HFFc6 (cell line): ENCODE measurements at regions not wholly inside any gene's neighbourhood (a gene's known extent, or its start where the extent isn't known, plus 50 kb on each side); places are given as distances from the start of the nearest gene placed in this dataset.

ENCODE experiments used
- DNase-seq: peaks from one replicate; pipeline ENCODE4 v3.0.0-alpha.2; 2018
- H3K27ac Mint-ChIP-seq: 2 replicates; pipeline ENCODE4 v1.8.0; 2020; ENCODE audit warnings: mild to moderate bottlenecking, mixed read lengths
- H3K27me3 Mint-ChIP-seq: 2 replicates; pipeline ENCODE4 v1.8.0; 2021; ENCODE audit warnings: mild to moderate bottlenecking, moderate library complexity, mixed read lengths; ENCODE audit not compliant: insufficient read depth
- H3K36me3 Mint-ChIP-seq: 2 replicates; pipeline ENCODE4 v1.8.0; 2021; ENCODE audit warnings: low read depth, mixed read lengths
- H3K4me1 Mint-ChIP-seq: 2 replicates; pipeline ENCODE4 v1.8.0; 2020; ENCODE audit warnings: low read depth, mixed read lengths
- H3K4me3 Mint-ChIP-seq: 2 replicates; pipeline ENCODE4 v1.8.0; 2020; ENCODE audit warnings: mild to moderate bottlenecking, moderate library complexity, mixed read lengths
- H3K9me3 Mint-ChIP-seq: 2 replicates; pipeline ENCODE4 v1.8.0; 2020; ENCODE audit warnings: mild to moderate bottlenecking, mixed read lengths
- TF ChIP-seq, protein P1 (sequence below): fragments of 200-600 bp; sonication (generic); IDR thresholded peaks from 2 replicates; pipeline ENCODE4 v1.5.0; 2021; ENCODE audit warnings: antibody characterized with exemption, mild to moderate bottlenecking

GRCh38 chr3:43166406-43166805 is 60.5 kb upstream of the POMGNT2 start:
- H3K9me3 Mint-ChIP-seq = peaks cover 21% of the 10 kb centered on the region
- peaks cover 2% of the 10 kb centered on the region for H3K27me3 Mint-ChIP-seq
- TF ChIP-seq, protein P1, sequence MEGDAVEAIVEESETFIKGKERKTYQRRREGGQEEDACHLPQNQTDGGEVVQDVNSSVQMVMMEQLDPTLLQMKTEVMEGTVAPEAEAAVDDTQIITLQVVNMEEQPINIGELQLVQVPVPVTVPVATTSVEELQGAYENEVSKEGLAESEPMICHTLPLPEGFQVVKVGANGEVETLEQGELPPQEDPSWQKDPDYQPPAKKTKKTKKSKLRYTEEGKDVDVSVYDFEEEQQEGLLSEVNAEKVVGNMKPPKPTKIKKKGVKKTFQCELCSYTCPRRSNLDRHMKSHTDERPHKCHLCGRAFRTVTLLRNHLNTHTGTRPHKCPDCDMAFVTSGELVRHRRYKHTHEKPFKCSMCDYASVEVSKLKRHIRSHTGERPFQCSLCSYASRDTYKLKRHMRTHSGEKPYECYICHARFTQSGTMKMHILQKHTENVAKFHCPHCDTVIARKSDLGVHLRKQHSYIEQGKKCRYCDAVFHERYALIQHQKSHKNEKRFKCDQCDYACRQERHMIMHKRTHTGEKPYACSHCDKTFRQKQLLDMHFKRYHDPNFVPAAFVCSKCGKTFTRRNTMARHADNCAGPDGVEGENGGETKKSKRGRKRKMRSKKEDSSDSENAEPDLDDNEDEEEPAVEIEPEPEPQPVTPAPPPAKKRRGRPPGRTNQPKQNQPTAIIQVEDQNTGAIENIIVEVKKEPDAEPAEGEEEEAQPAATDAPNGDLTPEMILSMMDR = no peak
- peaks cover 42% of the 10 kb centered on the region for H3K4me1 Mint-ChIP-seq
- H3K36me3 Mint-ChIP-seq = peaks cover 22% of the 10 kb centered on the region
- no peak overlapping the region for H3K27ac Mint-ChIP-seq
- H3K4me3 Mint-ChIP-seq = no peak overlapping the region
- no peak for DNase-seq

GRCh38 chr3:43165786-43166185 is 59.9 kb upstream of the POMGNT2 start:
- H3K36me3 Mint-ChIP-seq = peaks cover 22% of the 10 kb centered on the region
- peaks cover 2% of the 10 kb centered on the region for H3K27me3 Mint-ChIP-seq
- no peak overlapping the region for H3K4me3 Mint-ChIP-seq
- DNase-seq = no peak
- TF ChIP-seq, protein P1 = no peak
- H3K9me3 Mint-ChIP-seq = peaks cover 21% of the 10 kb centered on the region
- H3K4me1 Mint-ChIP-seq = peaks cover 36% of the 10 kb centered on the region
- no peak overlapping the region for H3K27ac Mint-ChIP-seq

DNA sequence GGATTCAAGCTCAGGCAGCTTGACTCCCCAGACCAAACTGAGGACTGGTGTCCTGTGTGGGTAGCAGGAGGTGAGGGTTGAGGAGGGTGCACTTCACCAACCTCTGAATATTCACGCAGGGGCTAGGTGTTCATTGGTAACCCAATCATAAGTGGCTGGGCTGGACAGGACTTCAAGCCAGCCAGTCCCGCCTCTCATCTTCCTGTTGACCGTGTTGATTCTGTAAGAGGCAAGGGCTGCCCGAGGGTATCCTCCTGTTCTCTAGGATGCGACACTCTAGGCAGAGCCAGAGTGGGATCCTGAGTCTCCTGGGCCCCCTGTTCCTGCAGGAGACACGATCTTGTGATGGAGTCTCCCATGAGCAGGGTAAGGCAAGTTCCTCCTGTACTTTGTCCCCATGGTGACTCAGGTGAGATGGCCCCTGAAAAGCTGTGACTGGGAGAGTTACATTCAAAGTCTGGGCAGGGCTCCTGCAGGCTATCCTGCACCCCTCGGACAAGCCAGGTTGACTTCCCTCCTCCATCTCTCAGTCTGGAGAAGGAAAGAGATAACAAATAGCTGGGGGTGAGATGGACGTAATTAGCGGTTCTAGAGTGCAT is 58.1 kb upstream of the POMGNT2 start:
- H3K36me3 Mint-ChIP-seq = peaks cover 22% of the 10 kb centered on the region
- no peak overlapping the region for H3K4me3 Mint-ChIP-seq
- TF ChIP-seq, protein P1 = no peak
- H3K4me1 Mint-ChIP-seq = peaks cover 22% of the 10 kb centered on the region
- no peak overlapping the region for H3K27ac Mint-ChIP-seq
- H3K9me3 Mint-ChIP-seq = peaks cover 21% of the 10 kb centered on the region
- DNase-seq = no peak
- H3K27me3 Mint-ChIP-seq = peaks cover 5% of the 10 kb centered on the region

DNA sequence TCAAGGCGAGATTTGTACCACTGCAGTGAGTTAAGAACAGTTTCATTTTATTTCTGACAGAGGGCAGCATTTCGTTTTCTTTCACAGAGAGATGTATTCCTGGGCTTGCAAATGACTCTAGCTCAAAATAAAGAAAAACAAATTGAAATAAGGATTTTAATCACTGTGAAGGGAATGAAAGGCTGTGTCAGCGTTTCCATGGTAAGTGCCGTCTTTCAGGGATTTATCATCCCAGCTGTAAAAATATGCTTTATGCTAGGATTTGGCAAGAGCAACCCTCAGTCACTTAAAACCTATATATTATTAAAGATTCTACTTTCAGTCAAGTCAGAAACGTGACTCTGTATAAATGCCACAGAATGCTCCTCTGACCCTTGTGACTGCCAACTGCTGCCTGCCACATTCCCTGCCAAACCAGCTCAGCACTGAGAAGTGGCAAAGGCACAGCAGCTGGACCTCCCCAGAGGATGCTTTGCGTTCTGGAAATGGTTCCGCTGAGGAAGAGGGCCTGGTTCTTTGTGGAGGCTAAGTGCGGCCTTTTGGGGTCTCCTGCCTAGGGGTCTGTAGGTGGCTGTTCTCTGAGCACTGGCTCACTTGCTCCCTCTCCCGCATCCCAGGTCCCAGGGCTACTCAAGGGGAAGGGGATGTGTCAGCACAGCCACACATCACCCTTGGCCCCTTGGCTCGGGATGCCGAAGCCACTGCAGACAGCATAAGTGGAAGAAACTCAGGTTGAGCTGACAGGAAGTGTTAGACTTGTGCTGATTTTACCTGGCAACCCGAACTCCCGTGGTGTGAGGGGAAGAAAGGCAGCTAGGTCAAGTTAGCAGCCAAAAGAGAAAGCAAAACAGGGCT is 56.6 kb upstream of the POMGNT2 start:
- Mint-ChIP-seq H3K4me3 (no peak overlapping the region), H3K4me1 (peaks cover 17% of the 10 kb centered on the region; the same call in 1 of the 2 replicates), H3K27me3 (peaks cover 8% of the 10 kb centered on the region), H3K27ac (no peak overlapping the region), H3K9me3 (peaks cover 18% of the 10 kb centered on the region), H3K36me3 (peaks cover 17% of the 10 kb centered on the region)
- peak; percentile 54 for DNase-seq
- TF ChIP-seq, protein P1 = peak; percentile 76

GRCh38 chr3:43161684-43162229 is 55.9 kb upstream of the POMGNT2 start:
- no peak for DNase-seq
- peaks cover 13% of the 10 kb centered on the region for H3K36me3 Mint-ChIP-seq
- no peak overlapping the region for H3K27ac Mint-ChIP-seq
- peaks cover 17% of the 10 kb centered on the region; the same call in 1 of the 2 replicates for H3K4me1 Mint-ChIP-seq
- TF ChIP-seq, protein P1 = no peak
- H3K9me3 Mint-ChIP-seq = peaks cover 14% of the 10 kb centered on the region
- H3K4me3 Mint-ChIP-seq = no peak overlapping the region
- peaks cover 8% of the 10 kb centered on the region for H3K27me3 Mint-ChIP-seq
